Fibroblast of pulmonary artery (primary cell): ENCODE measurements at regions not wholly inside any gene's neighbourhood (a gene's known extent, or its start where the extent isn't known, plus 50 kb on each side); places are given as distances from the start of the nearest gene placed in this dataset.

Source experiments
- DNase-seq: peaks from one replicate; pipeline ENCODE4 v3.0.0-alpha.2; 2010; ENCODE audit warnings: low read depth
- H3K4me3 ChIP-seq: replicated peaks from 2 replicates; pipeline ENCODE4 v1.5.1; 2011; ENCODE audit warnings: low read depth, mild to moderate bottlenecking, control low read depth, low read length, moderate library complexity
- TF ChIP-seq, protein P1 (sequence below): IDR thresholded peaks from 2 replicates; pipeline ENCODE4 v1.5.1; 2011; ENCODE audit warnings: mild to moderate bottlenecking, control low read depth, low read length, inconsistent platforms; ENCODE audit errors: missing control alignments

DNA sequence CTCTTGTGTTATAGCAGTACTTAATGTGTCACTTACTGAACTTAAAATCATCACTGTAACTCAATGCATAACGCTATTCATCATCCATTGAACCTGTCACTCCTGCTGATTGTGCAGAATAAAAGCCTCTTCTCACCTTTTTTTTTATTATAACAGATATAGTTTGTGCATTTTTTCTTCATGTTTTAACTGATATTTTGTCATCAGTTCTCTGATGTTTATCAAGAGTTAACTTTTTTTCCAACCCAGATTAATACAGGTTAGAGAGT lies 100.4 kb downstream of the SLIT2 start:
- no peak overlapping the region for H3K4me3 ChIP-seq
- TF ChIP-seq, protein P1, sequence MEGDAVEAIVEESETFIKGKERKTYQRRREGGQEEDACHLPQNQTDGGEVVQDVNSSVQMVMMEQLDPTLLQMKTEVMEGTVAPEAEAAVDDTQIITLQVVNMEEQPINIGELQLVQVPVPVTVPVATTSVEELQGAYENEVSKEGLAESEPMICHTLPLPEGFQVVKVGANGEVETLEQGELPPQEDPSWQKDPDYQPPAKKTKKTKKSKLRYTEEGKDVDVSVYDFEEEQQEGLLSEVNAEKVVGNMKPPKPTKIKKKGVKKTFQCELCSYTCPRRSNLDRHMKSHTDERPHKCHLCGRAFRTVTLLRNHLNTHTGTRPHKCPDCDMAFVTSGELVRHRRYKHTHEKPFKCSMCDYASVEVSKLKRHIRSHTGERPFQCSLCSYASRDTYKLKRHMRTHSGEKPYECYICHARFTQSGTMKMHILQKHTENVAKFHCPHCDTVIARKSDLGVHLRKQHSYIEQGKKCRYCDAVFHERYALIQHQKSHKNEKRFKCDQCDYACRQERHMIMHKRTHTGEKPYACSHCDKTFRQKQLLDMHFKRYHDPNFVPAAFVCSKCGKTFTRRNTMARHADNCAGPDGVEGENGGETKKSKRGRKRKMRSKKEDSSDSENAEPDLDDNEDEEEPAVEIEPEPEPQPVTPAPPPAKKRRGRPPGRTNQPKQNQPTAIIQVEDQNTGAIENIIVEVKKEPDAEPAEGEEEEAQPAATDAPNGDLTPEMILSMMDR, result no peak
- DNase-seq, result no peak

DNA sequence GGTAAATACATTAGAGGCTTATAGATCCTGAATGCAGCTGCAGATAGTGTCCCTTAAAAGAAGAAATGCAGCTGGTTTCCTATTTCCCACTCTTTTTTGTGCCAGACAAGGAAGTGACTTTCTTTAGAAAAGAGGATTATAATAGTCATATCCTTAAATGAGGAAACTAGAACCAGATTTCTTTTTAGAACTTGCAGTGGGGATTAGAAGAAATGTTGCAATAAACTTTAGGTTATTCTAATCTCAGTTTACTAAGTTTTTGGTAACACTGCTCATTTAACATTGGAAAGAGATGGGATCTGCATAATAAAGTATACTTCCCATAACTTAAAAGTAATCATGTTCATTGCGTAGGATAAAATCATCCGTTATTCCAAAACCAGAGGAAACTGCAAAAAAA lies 101.9 kb downstream of the SLIT2 start:
- TF ChIP-seq, protein P1, result no peak

DNA sequence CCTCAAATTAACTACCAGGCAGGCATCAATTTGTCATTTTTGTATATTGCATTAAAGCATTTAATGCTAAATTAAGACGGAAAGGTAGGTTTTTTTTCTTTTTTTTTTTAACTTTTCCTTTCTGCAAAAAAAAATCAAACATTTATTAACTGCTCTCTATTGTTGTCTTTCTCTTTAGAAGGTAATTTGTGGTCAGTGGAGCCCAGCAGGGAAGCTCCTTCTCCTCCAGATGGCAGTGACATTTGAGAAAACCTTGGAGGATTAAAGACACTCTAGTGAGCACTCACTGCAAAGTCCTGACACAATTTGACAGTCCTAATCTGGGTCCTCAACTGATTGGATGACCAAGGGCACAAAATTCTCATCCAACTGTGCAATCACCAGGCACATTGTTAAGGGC lies 102.4 kb downstream of the SLIT2 start:
- TF ChIP-seq, protein P1, result no peak
- no peak overlapping the region for H3K4me3 ChIP-seq
- DNase-seq, result no peak

More for the DNA sequence above, 101.9 kb downstream of the SLIT2 start:
- DNase-seq, result no peak
- no peak overlapping the region for H3K4me3 ChIP-seq

DNA sequence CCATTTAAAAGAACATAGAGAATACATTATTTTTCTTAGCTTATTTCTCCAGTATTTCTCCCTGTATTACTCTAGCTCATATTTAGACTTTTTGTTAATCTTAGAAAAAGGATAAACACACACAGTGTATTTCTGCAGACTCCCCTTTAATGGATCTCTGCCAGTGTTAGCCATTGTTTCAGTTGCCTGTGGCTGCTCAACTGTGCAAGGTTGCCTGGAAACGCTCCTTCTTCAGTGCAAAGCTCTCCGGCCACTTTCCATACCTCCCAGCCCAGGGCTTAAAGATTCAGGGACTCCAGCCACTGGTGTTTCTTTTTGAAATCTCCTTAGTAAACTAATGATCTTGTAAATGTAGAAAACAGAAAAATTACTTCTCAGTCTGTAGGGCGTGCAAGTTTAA lies 104.9 kb downstream of the SLIT2 start:
- TF ChIP-seq, protein P1, result no peak
- no peak overlapping the region for H3K4me3 ChIP-seq
- peak; percentile 77 for DNase-seq

DNA sequence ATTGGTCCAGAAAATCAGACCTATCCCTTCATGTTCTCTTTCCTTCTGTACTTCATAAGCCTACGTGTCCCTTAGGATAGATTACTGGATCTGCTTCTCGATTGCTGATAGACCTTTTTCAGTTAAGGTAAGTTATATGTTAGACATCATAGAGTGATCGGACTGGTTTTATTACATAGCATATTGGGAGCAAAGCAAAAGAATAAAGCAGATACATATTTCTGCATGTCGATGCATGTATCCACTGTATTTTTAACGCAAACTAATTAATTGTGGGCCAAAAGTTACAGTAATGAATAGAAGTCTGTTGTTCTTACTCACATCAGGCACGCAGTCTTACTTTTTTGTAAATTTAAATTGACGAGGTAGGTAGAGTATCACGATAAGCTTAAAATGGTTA lies 106.4 kb downstream of the SLIT2 start:
- no peak overlapping the region for H3K4me3 ChIP-seq
- no peak for DNase-seq
- TF ChIP-seq, protein P1, result no peak

DNA sequence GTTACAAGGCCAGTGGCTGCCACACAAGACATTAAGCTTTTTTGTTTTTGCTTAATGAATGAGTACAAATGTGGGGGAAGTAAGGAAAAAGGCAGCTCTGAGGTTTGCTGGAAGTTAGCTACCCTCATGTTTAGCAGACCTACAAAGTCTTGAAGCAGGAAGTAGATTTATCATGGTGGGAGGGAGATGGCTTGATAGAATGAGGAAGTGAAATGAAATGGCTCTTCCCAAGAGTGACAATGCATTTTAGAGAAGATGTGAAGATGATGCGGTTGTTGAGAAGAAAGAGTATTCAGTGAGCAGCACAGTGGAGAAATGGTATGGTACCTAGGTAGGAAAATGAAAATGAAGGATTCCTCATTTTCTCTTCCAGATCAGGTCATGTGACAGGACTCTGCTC lies 108.0 kb downstream of the SLIT2 start:
- TF ChIP-seq, protein P1, result no peak
- no peak for DNase-seq
- no peak overlapping the region for H3K4me3 ChIP-seq

DNA sequence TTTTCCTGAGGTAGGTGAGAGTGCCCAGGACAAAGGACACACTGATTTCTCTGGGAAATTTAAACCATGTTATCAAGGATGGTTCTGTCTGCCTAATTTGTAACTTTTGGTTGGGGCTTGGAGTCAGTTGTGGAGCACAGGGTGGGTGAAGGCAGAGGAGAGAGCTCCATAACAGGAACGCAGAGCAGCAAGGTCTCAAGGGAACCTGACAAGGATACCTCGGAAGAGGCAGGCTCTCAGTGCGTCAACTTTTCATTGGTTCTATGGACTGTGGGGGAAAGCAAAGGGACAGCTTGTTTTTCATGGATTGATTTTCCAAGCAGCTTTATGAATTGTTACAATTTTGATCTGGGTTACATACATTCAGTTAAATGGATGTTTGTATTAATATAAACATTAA lies 110.4 kb downstream of the SLIT2 start:
- DNase-seq, result no peak
- TF ChIP-seq, protein P1, result no peak
- no peak overlapping the region for H3K4me3 ChIP-seq
